H9 (cell line): ENCODE measurements at regions not wholly inside any gene's neighbourhood (a gene's known extent, or its start where the extent isn't known, plus 50 kb on each side); places are given as distances from the start of the nearest gene placed in this dataset.

Experiments
- DNase-seq: peaks from one replicate; pipeline ENCODE4 v3.0.0-alpha.2; 2017
- H2AFZ ChIP-seq: one replicate; pipeline ENCODE4 v1.6.1; 2013; ENCODE audit warnings: mild to moderate bottlenecking, low read length, control low read depth, moderate library complexity
- H2AK5ac ChIP-seq: 2 replicates; pipeline ENCODE4 v1.6.1; 2013; ENCODE audit warnings: low read length, control low read depth, mixed read lengths; ENCODE audit not compliant: insufficient read length
- H2BK120ac ChIP-seq: one replicate; pipeline ENCODE4 v1.6.1; 2013; ENCODE audit warnings: low read depth, mild to moderate bottlenecking, low read length, control low read depth, inconsistent platforms; ENCODE audit not compliant: poor library complexity, severe bottlenecking
- H2BK12ac ChIP-seq: 2 replicates; pipeline ENCODE4 v1.6.1; 2013; ENCODE audit warnings: low read length, control low read depth, mixed read lengths, low read depth; ENCODE audit not compliant: insufficient read length
- H2BK15ac ChIP-seq: 2 replicates; pipeline ENCODE4 v1.6.1; 2013; ENCODE audit warnings: low read depth, low read length, control low read depth
- H2BK20ac ChIP-seq: one replicate; pipeline ENCODE4 v1.6.1; 2013; ENCODE audit warnings: low read depth, mild to moderate bottlenecking, low read length, control low read depth, inconsistent platforms; ENCODE audit not compliant: poor library complexity, severe bottlenecking
- H2BK5ac ChIP-seq: 2 replicates; pipeline ENCODE4 v1.6.1; 2013; ENCODE audit warnings: low read length, control low read depth, mixed read lengths; ENCODE audit not compliant: insufficient read length
- H3K14ac ChIP-seq: 2 replicates; pipeline ENCODE4 v1.6.1; 2013; ENCODE audit warnings: low read length, control low read depth; ENCODE audit not compliant: insufficient read depth
- H3K18ac ChIP-seq: 2 replicates; pipeline ENCODE4 v1.6.1; 2013; ENCODE audit warnings: low read depth, mild to moderate bottlenecking, mixed read lengths, low read length, control low read depth; ENCODE audit not compliant: insufficient read length
- H3K23ac ChIP-seq: 2 replicates; pipeline ENCODE4 v1.6.1; 2013; ENCODE audit warnings: low read length, control low read depth, mixed read lengths, low read depth; ENCODE audit not compliant: insufficient read length
- H3K23me2 ChIP-seq: 2 replicates; pipeline ENCODE4 v1.6.1; 2013; ENCODE audit warnings: low read depth, mild to moderate bottlenecking, mixed read lengths, low read length, control low read depth; ENCODE audit not compliant: insufficient read length, poor library complexity, severe bottlenecking
- H3K27ac ChIP-seq: 2 replicates; pipeline ENCODE4 v1.5.1; 2013; ENCODE audit warnings: low read length, control low read depth, mixed read lengths, low read depth; ENCODE audit not compliant: insufficient read length
- H3K27me3 ChIP-seq: 2 replicates; pipeline ENCODE4 v1.6.1; 2013; ENCODE audit warnings: low read length, control low read depth, inconsistent platforms; ENCODE audit not compliant: insufficient read depth
- H3K4ac ChIP-seq: 2 replicates; pipeline ENCODE4 v1.6.1; 2013; ENCODE audit warnings: low read depth, mild to moderate bottlenecking, control low read depth, inconsistent platforms, low read length, moderate library complexity
- H3K4me1 ChIP-seq: 2 replicates; pipeline ENCODE4 v1.6.1; 2013; ENCODE audit warnings: low read length, control low read depth, inconsistent platforms; ENCODE audit not compliant: insufficient read depth
- H3K4me2 ChIP-seq: 2 replicates; pipeline ENCODE4 v1.6.1; 2013; ENCODE audit warnings: low read length, control low read depth, mixed read lengths; ENCODE audit not compliant: insufficient read length, insufficient read depth
- H3K56ac ChIP-seq: 2 replicates; pipeline ENCODE4 v1.6.1; 2013; ENCODE audit warnings: low read depth, mild to moderate bottlenecking, mixed read lengths, low read length, control low read depth; ENCODE audit not compliant: insufficient read length
- H3K79me1 ChIP-seq: 2 replicates; pipeline ENCODE4 v1.6.1; 2013; ENCODE audit warnings: low read depth, mild to moderate bottlenecking, moderate library complexity, low read length, control low read depth, inconsistent platforms; ENCODE audit not compliant: insufficient read depth, poor library complexity, severe bottlenecking
- H3K79me2 ChIP-seq: 2 replicates; pipeline ENCODE4 v1.6.1; 2013; ENCODE audit warnings: low read length, control low read depth, inconsistent platforms; ENCODE audit not compliant: insufficient read depth
- H3K9ac ChIP-seq: 2 replicates; pipeline ENCODE4 v1.6.1; 2013; ENCODE audit warnings: low read length, control low read depth, mixed read lengths; ENCODE audit not compliant: insufficient read length; ENCODE audit errors: extremely low read depth
- H3K9me3 ChIP-seq: one replicate; pipeline ENCODE4 v1.6.1; 2013; ENCODE audit warnings: low read depth, low read length, inconsistent platforms; ENCODE audit not compliant: control insufficient read depth
- H3T11ph ChIP-seq: one replicate; pipeline ENCODE4 v1.6.1; 2013; ENCODE audit warnings: mild to moderate bottlenecking, low read length, control low read depth, inconsistent platforms
- H4K20me1 ChIP-seq: one replicate; pipeline ENCODE4 v1.6.1; 2013; ENCODE audit not compliant: control insufficient read depth, insufficient read length, insufficient read depth
- H4K5ac ChIP-seq: 2 replicates; pipeline ENCODE4 v1.6.1; 2013; ENCODE audit warnings: low read depth, mild to moderate bottlenecking, mixed read lengths, low read length, control low read depth; ENCODE audit not compliant: insufficient read length
- H4K8ac ChIP-seq: replicated peaks from 2 replicates; pipeline ENCODE4 v1.6.1; 2013; ENCODE audit warnings: low read length, control low read depth, mixed read lengths, low read depth; ENCODE audit not compliant: insufficient read length
- H4K91ac ChIP-seq: 2 replicates; pipeline ENCODE4 v1.6.1; 2013; ENCODE audit warnings: low read depth, mild to moderate bottlenecking, moderate library complexity, mixed read lengths, low read length, control low read depth; ENCODE audit not compliant: insufficient read length
- H3K27ac Mint-ChIP-seq, 3 experiments: 2 replicates in 2 of 3; 3 replicates in 1 of 3; pipeline ENCODE4 v1.8.0; 2020 to 2021; ENCODE audit warnings: mixed read lengths in 3 of 3, mild to moderate bottlenecking in 1 of 3, moderate library complexity in 1 of 3
- H3K27me3 Mint-ChIP-seq: 2 replicates; pipeline ENCODE4 v1.8.0; 2021; ENCODE audit warnings: low read depth, mild to moderate bottlenecking, moderate library complexity, mixed read lengths
- H3K36me3 Mint-ChIP-seq, 3 experiments: 2 replicates in 2 of 3; 3 replicates in 1 of 3; pipeline ENCODE4 v1.8.0; 2020 to 2021; ENCODE audit warnings: low read depth in 3 of 3, mixed read lengths in 3 of 3; ENCODE audit not compliant: insufficient read depth in 1 of 3
- H3K4me1 Mint-ChIP-seq, 2 experiments: 2 replicates each; pipeline ENCODE4 v1.8.0; 2020; ENCODE audit warnings: mixed read lengths in 2 of 2
- H3K4me3 Mint-ChIP-seq, 2 experiments: 2 replicates in 1 of 2; 3 replicates in 1 of 2; pipeline ENCODE4 v1.8.0; 2020 to 2021; ENCODE audit warnings: mild to moderate bottlenecking in 2 of 2, mixed read lengths in 2 of 2, moderate library complexity in 1 of 2
- H3K9me3 Mint-ChIP-seq, 2 experiments: 2 replicates in 1 of 2; 3 replicates in 1 of 2; pipeline ENCODE4 v1.8.0; 2020; ENCODE audit warnings: mild to moderate bottlenecking in 2 of 2, mixed read lengths in 2 of 2, moderate library complexity in 1 of 2
- WGBS: extraction: QIAGEN DNeasy Blood & Tissue Kit; methylation state at CpG from one replicate; pipeline ENCODE4 v1.1.7; 2013; ENCODE audit warnings: missing lambda C conversion rate, low lambda C conversion rate, mixed read lengths; ENCODE audit not compliant: insufficient read length; ENCODE audit errors: extremely low coverage; 5-methylcytosine and 5-hydroxymethylcytosine counted together
- TF ChIP-seq, protein P1 (sequence below): fragments of 200-600 bp; sonication (generic); conservative IDR thresholded peaks from 3 replicates; pipeline ENCODE4 v1.8.0; 2021; ENCODE audit warnings: antibody characterized with exemption, mild to moderate bottlenecking

DNA sequence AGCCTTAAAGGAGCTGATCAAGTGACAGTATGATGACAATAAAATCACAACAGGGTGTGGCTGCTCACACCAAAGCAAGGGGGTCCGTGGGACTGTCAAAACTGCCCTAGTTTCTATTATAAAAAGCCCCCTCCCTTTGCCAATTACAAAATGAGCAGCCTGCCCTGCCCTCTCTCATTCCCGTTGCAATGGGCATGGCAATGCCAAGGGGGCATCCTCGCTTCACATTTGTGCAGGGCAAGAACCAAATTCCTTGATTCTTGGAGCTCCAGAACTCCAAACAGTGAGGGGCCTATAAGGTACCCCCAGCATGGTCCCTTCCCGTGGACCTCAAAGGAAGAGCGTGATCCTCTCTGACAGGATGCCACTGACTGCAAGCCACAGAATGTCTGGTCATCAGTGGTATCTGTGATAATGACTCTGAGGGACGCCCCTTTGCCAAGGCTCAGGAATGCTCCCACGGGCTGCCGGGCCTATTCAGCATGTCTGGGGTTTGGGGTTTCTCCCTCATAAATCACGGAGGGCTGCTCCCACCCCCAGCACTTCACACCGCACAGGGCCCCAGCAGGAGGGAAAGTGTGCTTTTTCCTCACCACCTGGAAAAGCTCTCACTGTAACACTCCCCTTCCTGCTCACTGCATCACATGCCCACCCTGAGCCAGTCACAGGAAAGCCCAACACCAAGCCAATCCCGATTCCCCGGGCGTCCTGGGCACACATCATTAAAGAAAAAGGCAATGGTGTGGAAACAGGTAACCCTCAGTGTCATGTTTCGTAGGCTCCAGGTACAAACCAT lies 105.1 kb upstream of the TRPM1 start:
- DNase-seq = no peak
- no peaks in the 10 kb centered on the region for H3K4me1 ChIP-seq

More for the DNA sequence above, 105.1 kb upstream of the TRPM1 start:
- no peak overlapping the region for H3T11ph ChIP-seq
- H3K18ac ChIP-seq = no peak overlapping the region
- H3K4me3 Mint-ChIP-seq = no peak overlapping the region
- H4K5ac ChIP-seq = no peak overlapping the region
- TF ChIP-seq, protein P1, sequence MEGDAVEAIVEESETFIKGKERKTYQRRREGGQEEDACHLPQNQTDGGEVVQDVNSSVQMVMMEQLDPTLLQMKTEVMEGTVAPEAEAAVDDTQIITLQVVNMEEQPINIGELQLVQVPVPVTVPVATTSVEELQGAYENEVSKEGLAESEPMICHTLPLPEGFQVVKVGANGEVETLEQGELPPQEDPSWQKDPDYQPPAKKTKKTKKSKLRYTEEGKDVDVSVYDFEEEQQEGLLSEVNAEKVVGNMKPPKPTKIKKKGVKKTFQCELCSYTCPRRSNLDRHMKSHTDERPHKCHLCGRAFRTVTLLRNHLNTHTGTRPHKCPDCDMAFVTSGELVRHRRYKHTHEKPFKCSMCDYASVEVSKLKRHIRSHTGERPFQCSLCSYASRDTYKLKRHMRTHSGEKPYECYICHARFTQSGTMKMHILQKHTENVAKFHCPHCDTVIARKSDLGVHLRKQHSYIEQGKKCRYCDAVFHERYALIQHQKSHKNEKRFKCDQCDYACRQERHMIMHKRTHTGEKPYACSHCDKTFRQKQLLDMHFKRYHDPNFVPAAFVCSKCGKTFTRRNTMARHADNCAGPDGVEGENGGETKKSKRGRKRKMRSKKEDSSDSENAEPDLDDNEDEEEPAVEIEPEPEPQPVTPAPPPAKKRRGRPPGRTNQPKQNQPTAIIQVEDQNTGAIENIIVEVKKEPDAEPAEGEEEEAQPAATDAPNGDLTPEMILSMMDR = no peak
- no peak overlapping the region for H3K56ac ChIP-seq
- no peak overlapping the region for H3K14ac ChIP-seq
- no peak overlapping the region for H4K8ac ChIP-seq
- H3K36me3 Mint-ChIP-seq = peaks cover 3 to 9% (median 3%) of the 10 kb centered on the region in 3 experiments; a peak in 5 of 7 replicates
- H2BK12ac ChIP-seq = no peak overlapping the region
- peaks cover 4% of the 10 kb centered on the region for H3K9me3 ChIP-seq
- H4K20me1 ChIP-seq = no peaks in the 10 kb centered on the region
- H4K91ac ChIP-seq = no peak overlapping the region
- no peak overlapping the region for H2AFZ ChIP-seq
- H2AK5ac ChIP-seq = no peak overlapping the region
- no peak overlapping the region for H3K23ac ChIP-seq
- H3K27me3 ChIP-seq = no peaks in the 10 kb centered on the region
- H3K27ac Mint-ChIP-seq = no peak overlapping the region
- no peak overlapping the region for H3K27ac ChIP-seq
- no peaks in the 10 kb centered on the region for H3K23me2 ChIP-seq
- H2BK120ac ChIP-seq = no peak overlapping the region
- H3K79me1 ChIP-seq = no peaks in the 10 kb centered on the region
- no peak overlapping the region for H2BK5ac ChIP-seq
- H3K79me2 ChIP-seq = no peaks in the 10 kb centered on the region
- peaks cover 2 to 10% of the 10 kb centered on the region in 2 experiments; a peak in 3 of 5 replicates for H3K9me3 Mint-ChIP-seq
- H3K4ac ChIP-seq = no peak overlapping the region
- H3K27me3 Mint-ChIP-seq = no peaks in the 10 kb centered on the region; the same call in 1 of the 2 replicates
- H3K4me1 Mint-ChIP-seq = peaks cover 0 to 1% of the 10 kb centered on the region in 2 experiments; a peak in 1 of 4 replicates
- no peak overlapping the region for H3K9ac ChIP-seq
- H2BK15ac ChIP-seq = no peak overlapping the region
- H2BK20ac ChIP-seq = no peak overlapping the region
- no CpG with 5 or more reads among the region's 14 CpGs for WGBS
- H3K4me2 ChIP-seq = no peak overlapping the region
